RWPE1 (cell line): ENCODE measurements at regions not wholly inside any gene's neighbourhood (a gene's known extent, or its start where the extent isn't known, plus 50 kb on each side); places are given as distances from the start of the nearest gene placed in this dataset.

Experiments used
- CTCF ChIA-PET: fragments of 350-600 bp; sonication (Branson Sonifier 250); formaldehyde crosslinking; extraction: SDS; loops from one replicate; lab custom pipeline; 2021; lab: Yijun Ruan, JAX
- POLR2A ChIA-PET: fragments of 400-600 bp; formaldehyde crosslinking; extraction: SDS; loops from one replicate; lab custom pipeline; 2020; ENCODE audit warnings: antibody characterized with exemption; ENCODE audit not compliant: low non-redundant PET; lab: Yijun Ruan, JAX
- DNase-seq: peaks from one replicate; pipeline ENCODE4 v3.0.0; 2012; ENCODE audit warnings: low spot score
- H3K27ac ChIP-seq: fragments of 450-650 bp; 2 replicates; pipeline ENCODE4 v1.5.1; 2017
- CTCF ChIP-seq: fragments of 450-650 bp; conservative IDR thresholded peaks from 2 replicates; pipeline ENCODE4 v1.5.1; 2017; ENCODE audit warnings: low read depth, mild to moderate bottlenecking

- CTCF ChIA-PET, result no interaction called here
- POLR2A ChIA-PET, result no interaction called here
These were observed 819.4 kb downstream of the DCDC2C start for GRCh38 chr2:4522498-4523421.

DNA sequence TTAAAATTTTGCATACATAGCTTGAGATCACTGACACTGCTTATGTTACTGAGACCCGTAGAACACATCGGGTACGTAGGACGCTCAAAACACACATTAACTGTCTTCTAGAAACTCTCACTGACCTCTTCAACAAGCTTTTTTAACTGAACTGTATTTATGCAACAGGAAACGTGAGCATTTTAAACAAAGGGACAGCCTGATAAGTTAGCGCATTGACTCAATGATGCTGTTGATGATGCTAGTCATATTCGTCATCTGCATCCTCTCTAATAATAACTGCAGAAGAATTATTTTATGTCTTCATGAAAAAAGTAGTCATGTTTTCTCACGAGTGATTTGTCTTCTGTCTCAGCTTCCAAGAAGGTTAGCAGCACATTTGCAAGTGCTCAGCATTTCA lies 824.0 kb downstream of the DCDC2C start:
- H3K27ac ChIP-seq, result no peak overlapping the region
- no peak for DNase-seq
- TF ChIP-seq CTCF, result no peak
- POLR2A ChIA-PET, result no interaction called here
- CTCF ChIA-PET, result interaction anchor here (0.7 kb wide), 1 partner anchor 942 kb away, joined by 3 read pairs; no protein-coding TSS in a partner anchor

More at GRCh38 chr2:4522498-4523421, 819.4 kb downstream of the DCDC2C start:
- DNase-seq, result no peak
- H3K27ac ChIP-seq, result no peak overlapping the region
- no peak for TF ChIP-seq CTCF

DNA sequence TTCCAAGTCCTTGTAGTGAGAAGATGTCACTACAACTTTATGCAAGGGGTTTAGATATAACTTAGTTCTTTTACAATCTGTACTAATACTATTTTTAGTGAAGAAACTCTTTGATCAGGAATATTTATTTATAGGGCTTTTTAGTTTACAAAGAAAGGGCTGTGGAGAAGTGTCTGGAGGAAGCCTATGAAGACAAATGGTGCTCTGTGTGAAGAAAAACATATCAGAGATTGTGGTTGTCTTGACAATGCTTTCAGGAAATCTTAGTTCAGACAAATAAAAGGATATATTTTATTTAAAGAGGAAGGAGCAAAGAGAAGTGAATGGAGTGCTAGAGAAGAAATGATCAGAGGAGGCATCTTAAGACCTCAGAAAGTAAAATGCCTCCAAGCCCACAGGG lies 824.9 kb downstream of the DCDC2C start:
- DNase-seq, result no peak
- no peak overlapping the region for H3K27ac ChIP-seq
- CTCF ChIA-PET, result no interaction called here
- POLR2A ChIA-PET, result no interaction called here
- no peak for TF ChIP-seq CTCF

DNA sequence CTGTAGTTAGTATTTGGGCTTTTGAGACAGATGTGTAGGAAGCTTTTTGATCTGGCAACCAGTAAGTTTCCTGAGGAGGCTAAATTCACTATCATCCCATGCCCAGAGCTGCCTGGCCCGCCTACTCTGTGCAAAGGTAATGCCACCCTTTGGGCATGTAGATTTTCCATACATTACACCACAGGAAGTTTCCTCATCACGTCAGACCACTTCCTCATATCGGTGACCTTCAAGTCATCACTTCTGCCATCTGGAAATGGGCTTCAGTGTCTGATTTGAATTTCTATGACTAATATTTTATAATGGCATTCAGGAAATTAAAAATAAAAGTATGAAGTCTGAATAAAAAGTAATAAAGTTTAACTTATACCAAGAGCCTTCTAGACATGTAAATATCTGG lies 825.4 kb downstream of the DCDC2C start:
- POLR2A ChIA-PET, result no interaction called here
- CTCF ChIA-PET, result no interaction called here
- no peak for DNase-seq
- no peak for TF ChIP-seq CTCF
- H3K27ac ChIP-seq, result no peak overlapping the region

- ChIA-PET POLR2A (no interaction called here), CTCF (no interaction called here)
- no peak for TF ChIP-seq CTCF
- DNase-seq, result no peak
- H3K27ac ChIP-seq, result no peak overlapping the region
These were observed 826.4 kb downstream of the DCDC2C start for GRCh38 chr2:4529738-4530137.

DNA sequence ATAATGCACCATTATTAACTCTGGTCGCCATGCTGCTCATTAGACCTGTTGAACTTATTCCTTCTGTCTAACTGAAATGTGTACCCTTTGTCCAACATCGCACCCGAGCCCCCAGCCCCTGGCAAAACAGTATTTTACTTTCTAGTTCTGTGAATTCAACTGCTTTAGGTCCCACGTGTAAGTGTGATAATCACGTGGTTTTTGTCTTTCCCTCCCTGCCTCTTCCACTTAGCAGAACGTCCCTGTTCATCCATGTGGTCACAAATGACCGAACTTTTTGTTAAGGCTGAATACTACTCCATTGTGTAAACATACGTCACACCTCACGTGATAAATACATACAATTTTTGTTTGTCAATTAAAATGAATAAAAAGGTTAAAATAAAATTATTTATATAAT lies 826.9 kb downstream of the DCDC2C start:
- H3K27ac ChIP-seq, result no peak overlapping the region
- TF ChIP-seq CTCF, result no peak
- ChIA-PET POLR2A (no interaction called here), CTCF (no interaction called here)
- no peak for DNase-seq
